ENCODE measurements at regions not wholly inside any gene's neighbourhood (a gene's known extent, or its start where the extent isn't known, plus 50 kb on each side); places are given as distances from the start of the nearest gene placed in this dataset.

- H3K4me3 Mint-ChIP-seq: no peak overlapping the region
- peaks cover 5% of the 10 kb centered on the region; the same call in 1 of the 2 replicates for H3K9me3 Mint-ChIP-seq
- H3K27me3 Mint-ChIP-seq (ENCODE audit: insufficient read depth): no peaks in the 10 kb centered on the region
- no peak for TF ChIP-seq CTCF (IDR thresholded peaks at IDR 0.05)
- no peaks in the 10 kb centered on the region for H3K4me1 Mint-ChIP-seq (ENCODE audit: low read depth)
- H3K27ac Mint-ChIP-seq: no peak overlapping the region
- no peaks in the 10 kb centered on the region for H3K36me3 Mint-ChIP-seq (ENCODE audit: low read depth)
- DNase-seq: no peak
Observed at GRCh38 chr1:90781534-90781933, 64.4 kb upstream of the BARHL2 start.

GRCh38 chr1:90780981-90781380 is 63.9 kb upstream of the BARHL2 start:
- Mint-ChIP-seq H3K4me1 (ENCODE audit: low read depth) (no peaks in the 10 kb centered on the region), H3K36me3 (ENCODE audit: low read depth) (no peaks in the 10 kb centered on the region), H3K27me3 (ENCODE audit: insufficient read depth) (no peaks in the 10 kb centered on the region), H3K4me3 (no peak overlapping the region), H3K9me3 (peaks cover 5% of the 10 kb centered on the region; the same call in 1 of the 2 replicates), H3K27ac (no peak overlapping the region)
- TF ChIP-seq CTCF (IDR thresholded peaks at IDR 0.05): no peak
- DNase-seq: no peak

- no peak for TF ChIP-seq CTCF (IDR thresholded peaks at IDR 0.05)
- Mint-ChIP-seq H3K27ac (no peak overlapping the region), H3K4me1 (ENCODE audit: low read depth) (no peaks in the 10 kb centered on the region)
Observed at GRCh38 chr1:90779573-90779972, 62.5 kb upstream of the BARHL2 start.

GRCh38 chr1:90778486-90778885 is 61.4 kb upstream of the BARHL2 start:
- no peaks in the 10 kb centered on the region for H3K27me3 Mint-ChIP-seq (ENCODE audit: insufficient read depth)
- H3K27ac Mint-ChIP-seq: no peak overlapping the region
- TF ChIP-seq CTCF (IDR thresholded peaks at IDR 0.05): no peak
- no peaks in the 10 kb centered on the region for H3K36me3 Mint-ChIP-seq (ENCODE audit: low read depth)
- no peak overlapping the region for H3K4me3 Mint-ChIP-seq
- peaks cover 10% of the 10 kb centered on the region for H3K9me3 Mint-ChIP-seq
- no peaks in the 10 kb centered on the region for H3K4me1 Mint-ChIP-seq (ENCODE audit: low read depth)
- DNase-seq: no peak

More at GRCh38 chr1:90779573-90779972, 62.5 kb upstream of the BARHL2 start:
- no peak overlapping the region for H3K4me3 Mint-ChIP-seq
- H3K36me3 Mint-ChIP-seq (ENCODE audit: low read depth): no peaks in the 10 kb centered on the region
- no peaks in the 10 kb centered on the region for H3K27me3 Mint-ChIP-seq (ENCODE audit: insufficient read depth)
- peaks cover 10% of the 10 kb centered on the region for H3K9me3 Mint-ChIP-seq
- no peak for DNase-seq

- DNase-seq: no peak
- Mint-ChIP-seq H3K36me3 (ENCODE audit: low read depth) (no peaks in the 10 kb centered on the region), H3K27ac (no peak overlapping the region), H3K9me3 (peaks cover 30% of the 10 kb centered on the region), H3K4me3 (no peak overlapping the region), H3K27me3 (ENCODE audit: insufficient read depth) (no peaks in the 10 kb centered on the region; the same call in 1 of the 2 replicates), H3K4me1 (ENCODE audit: low read depth) (no peaks in the 10 kb centered on the region)
- no peak for TF ChIP-seq CTCF (IDR thresholded peaks at IDR 0.05)
Observed at GRCh38 chr1:90773812-90774211, 56.7 kb upstream of the BARHL2 start.

GRCh38 chr1:90768826-90769225 is 51.7 kb upstream of the BARHL2 start:
- Mint-ChIP-seq H3K36me3 (ENCODE audit: low read depth) (no peaks in the 10 kb centered on the region), H3K4me3 (no peak overlapping the region), H3K4me1 (ENCODE audit: low read depth) (no peaks in the 10 kb centered on the region), H3K9me3 (peaks cover 31% of the 10 kb centered on the region), H3K27me3 (ENCODE audit: insufficient read depth) (peaks cover 2% of the 10 kb centered on the region; the same call in 1 of the 2 replicates), H3K27ac (no peak overlapping the region)
- no peak for DNase-seq
- no peak for TF ChIP-seq CTCF (IDR thresholded peaks at IDR 0.05)

All from HFFc6 (cell line).